AG04450 (cell line): ENCODE measurements at regions not wholly inside any gene's neighbourhood (a gene's known extent, or its start where the extent isn't known, plus 50 kb on each side); places are given as distances from the start of the nearest gene placed in this dataset.

Experiments
- CTCF ChIA-PET: fragments of 300-600, 350-600 bp; formaldehyde crosslinking; extraction: SDS; loops from one replicate; lab custom pipeline; 2022; ENCODE audit warnings: antibody characterized with exemption, inconsistent platforms; lab: Charles Lee
- POLR2A ChIA-PET: fragments of 350-600 bp; formaldehyde crosslinking; extraction: SDS; loops from one replicate; lab custom pipeline; 2021; ENCODE audit warnings: antibody characterized with exemption, inconsistent platforms; lab: Yijun Ruan, JAX
- DNase-seq: peaks from one replicate; pipeline ENCODE4 v3.0.0-alpha.2; 2011; ENCODE audit warnings: low read depth, low spot score
- H3K27ac ChIP-seq: one replicate; pipeline ENCODE4 v1.5.1; 2012; ENCODE audit warnings: low read depth, low read length, control low read depth
- H3K27me3 ChIP-seq: one replicate; pipeline ENCODE4 v1.6.0; 2012; ENCODE audit warnings: low read length; ENCODE audit not compliant: control insufficient read depth, insufficient read depth
- H3K4me3 ChIP-seq: 2 replicates; pipeline ENCODE4 v1.5.1; 2011; ENCODE audit warnings: mild to moderate bottlenecking, low read depth, low read length, control low read depth
- H3K9me3 ChIP-seq: 2 replicates; pipeline ENCODE4 v1.5.1; 2012; ENCODE audit warnings: low read length; ENCODE audit not compliant: control insufficient read depth, insufficient read depth
- TF ChIP-seq, protein P1 (sequence below): IDR thresholded peaks from 2 replicates; pipeline ENCODE4 v1.5.1; 2011; ENCODE audit warnings: low read depth, low read length, control low read depth, inconsistent platforms

DNA sequence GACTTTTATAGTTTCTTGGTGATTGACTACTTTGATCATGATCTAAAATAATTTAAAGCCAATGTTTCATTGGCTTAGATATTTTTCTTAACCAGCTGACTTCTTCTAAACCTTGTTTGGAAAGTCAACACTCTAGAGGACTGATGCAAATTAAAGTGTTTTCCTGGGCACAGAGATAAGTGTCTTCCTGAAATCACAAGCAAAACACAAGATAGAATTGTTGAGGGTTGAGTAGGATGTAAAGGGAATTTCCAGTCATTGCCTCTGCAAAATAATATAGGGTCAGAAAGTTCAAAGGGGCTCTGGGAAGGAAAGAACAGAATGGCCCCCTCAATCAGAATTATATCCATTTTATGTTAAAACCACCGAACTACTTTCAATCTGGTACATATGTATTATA, 156.3 kb upstream of the LRIG3 start:
- TF ChIP-seq, protein P1, sequence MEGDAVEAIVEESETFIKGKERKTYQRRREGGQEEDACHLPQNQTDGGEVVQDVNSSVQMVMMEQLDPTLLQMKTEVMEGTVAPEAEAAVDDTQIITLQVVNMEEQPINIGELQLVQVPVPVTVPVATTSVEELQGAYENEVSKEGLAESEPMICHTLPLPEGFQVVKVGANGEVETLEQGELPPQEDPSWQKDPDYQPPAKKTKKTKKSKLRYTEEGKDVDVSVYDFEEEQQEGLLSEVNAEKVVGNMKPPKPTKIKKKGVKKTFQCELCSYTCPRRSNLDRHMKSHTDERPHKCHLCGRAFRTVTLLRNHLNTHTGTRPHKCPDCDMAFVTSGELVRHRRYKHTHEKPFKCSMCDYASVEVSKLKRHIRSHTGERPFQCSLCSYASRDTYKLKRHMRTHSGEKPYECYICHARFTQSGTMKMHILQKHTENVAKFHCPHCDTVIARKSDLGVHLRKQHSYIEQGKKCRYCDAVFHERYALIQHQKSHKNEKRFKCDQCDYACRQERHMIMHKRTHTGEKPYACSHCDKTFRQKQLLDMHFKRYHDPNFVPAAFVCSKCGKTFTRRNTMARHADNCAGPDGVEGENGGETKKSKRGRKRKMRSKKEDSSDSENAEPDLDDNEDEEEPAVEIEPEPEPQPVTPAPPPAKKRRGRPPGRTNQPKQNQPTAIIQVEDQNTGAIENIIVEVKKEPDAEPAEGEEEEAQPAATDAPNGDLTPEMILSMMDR, result no peak
- Histone ChIP-seq H3K27ac (no peak overlapping the region), H3K27me3 (no peaks in the 10 kb centered on the region), H3K9me3 (no peaks in the 10 kb centered on the region), H3K4me3 (no peak overlapping the region)
- ChIA-PET POLR2A (no interaction called here), CTCF (interaction anchor here (1.5 to 2.0 kb wide), 2 partner anchors 10 to 37 kb away, joined by 3 to 6 read pairs; no protein-coding TSS in a partner anchor)
- no peak for DNase-seq

DNA sequence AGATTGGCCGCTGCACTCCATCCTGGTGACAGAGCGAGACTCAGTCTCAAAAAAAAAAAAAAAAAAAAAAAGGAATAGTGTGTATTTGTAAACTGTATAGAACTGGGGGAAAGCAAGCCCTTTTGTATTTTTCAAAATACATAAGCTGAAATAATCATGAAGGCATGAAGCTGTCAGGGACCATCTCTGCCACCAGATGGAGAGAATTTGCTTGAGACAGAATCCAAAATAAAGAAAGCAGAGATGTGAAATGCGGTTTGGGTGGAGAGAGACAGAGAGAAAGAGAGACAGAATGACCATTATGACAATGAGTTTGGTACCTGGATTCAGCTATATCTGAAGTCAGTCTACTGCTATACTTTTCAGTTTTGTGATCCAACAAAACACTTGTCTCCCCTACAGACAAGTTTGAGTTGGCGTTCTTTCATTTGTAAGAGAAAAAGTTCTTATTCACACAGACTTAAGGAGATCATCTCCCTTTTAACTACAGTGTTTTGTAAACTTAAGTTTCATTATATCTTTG, 155.7 kb upstream of the LRIG3 start:
- POLR2A ChIA-PET, result no interaction called here
- CTCF ChIA-PET, result interaction anchor here (0.6 to 2.0 kb wide), 2 partner anchors 11 to 24 kb away, joined by 6 to 7 read pairs; no protein-coding TSS in a partner anchor
- DNase-seq, result no peak
- TF ChIP-seq, protein P1, result peak; percentile 23; the same call in 1 of the 2 replicates
- no peaks in the 10 kb centered on the region for H3K27me3 ChIP-seq
- H3K9me3 ChIP-seq, result no peaks in the 10 kb centered on the region
- no peak overlapping the region for H3K27ac ChIP-seq
- no peak overlapping the region for H3K4me3 ChIP-seq

DNA sequence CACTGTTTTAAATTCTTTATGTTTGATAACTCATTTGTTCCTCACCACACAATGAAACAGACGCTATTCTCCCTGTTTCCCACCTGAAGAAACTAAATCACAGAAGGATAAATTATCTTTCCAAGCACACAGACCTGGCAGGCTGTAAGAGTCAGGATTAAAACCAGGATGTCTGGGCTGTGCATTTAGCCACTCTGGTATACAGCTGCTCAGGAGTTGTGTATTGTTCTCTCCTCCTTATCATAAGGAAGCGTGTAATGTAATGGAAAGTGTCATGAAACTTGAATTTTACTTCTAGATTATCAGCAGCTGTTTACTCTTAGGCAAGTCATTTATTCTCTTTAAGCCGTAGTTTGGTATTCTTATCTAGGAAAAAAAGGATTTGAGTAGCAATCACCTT, 154.8 kb upstream of the LRIG3 start:
- ChIA-PET POLR2A (no interaction called here), CTCF (no interaction called here)
- Histone ChIP-seq H3K9me3 (no peaks in the 10 kb centered on the region), H3K27ac (no peak overlapping the region), H3K27me3 (no peaks in the 10 kb centered on the region), H3K4me3 (no peak overlapping the region)
- no peak for DNase-seq
- TF ChIP-seq, protein P1, result no peak

DNA sequence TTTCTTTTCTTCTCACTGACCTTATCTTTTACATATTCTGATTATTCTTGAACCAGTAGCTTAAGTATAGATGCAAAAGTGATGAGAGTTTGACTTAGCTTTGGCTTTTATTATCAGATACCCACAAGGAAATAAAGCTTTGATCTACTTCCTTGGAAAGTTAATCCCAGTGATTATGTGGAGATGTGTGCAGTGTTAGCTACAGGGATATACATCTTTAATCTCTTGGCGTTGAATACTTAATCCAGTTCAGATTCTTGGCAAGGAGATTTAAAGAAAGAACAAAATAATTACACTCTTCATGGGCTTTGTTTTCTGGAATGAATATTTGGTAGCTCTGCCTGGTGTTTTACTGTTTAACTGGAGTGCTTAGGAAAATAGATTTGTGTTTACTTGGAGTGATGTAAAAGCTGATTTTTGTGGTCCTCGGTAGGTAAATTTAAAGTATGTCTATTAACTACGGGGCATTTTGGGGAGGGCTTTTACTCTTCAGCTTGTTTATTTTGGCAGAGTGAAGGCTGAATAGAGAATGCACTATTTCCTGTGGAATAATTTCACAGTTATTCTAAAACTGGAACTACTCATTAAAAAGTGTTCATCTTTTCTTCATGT, 150.1 kb upstream of the LRIG3 start:
- ChIA-PET POLR2A (interaction anchor here (1.2 kb wide), 1 partner anchor 29 kb away, joined by 3 read pairs; no protein-coding TSS in a partner anchor), CTCF (interaction anchor here (0.9 to 1.0 kb wide), 3 partner anchors 16 to 43 kb away, joined by 3 to 5 read pairs (median 3); no protein-coding TSS in a partner anchor)
- TF ChIP-seq, protein P1, result no peak
- no peak overlapping the region for H3K4me3 ChIP-seq
- H3K27ac ChIP-seq, result no peak overlapping the region
- no peaks in the 10 kb centered on the region for H3K9me3 ChIP-seq
- no peaks in the 10 kb centered on the region for H3K27me3 ChIP-seq
- no peak for DNase-seq

DNA sequence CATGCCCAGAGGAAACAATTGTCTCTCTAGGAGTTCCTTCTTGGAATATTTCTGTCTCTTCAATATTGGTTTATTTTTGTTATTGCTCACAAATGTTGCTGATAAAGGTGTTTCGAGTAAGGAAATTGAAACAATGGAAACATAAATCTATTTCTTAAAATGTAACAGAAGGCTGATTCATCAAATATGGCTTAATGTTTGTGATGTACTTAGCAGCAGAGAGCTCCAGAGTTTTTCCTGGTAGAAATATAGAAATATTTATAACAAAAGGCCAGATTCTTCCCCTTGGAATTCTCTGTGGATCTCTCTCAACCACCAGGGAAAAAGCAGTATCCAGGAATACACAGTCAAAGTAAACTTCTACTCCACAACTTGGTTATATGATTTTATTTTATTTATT, 149.2 kb upstream of the LRIG3 start:
- ChIA-PET CTCF (interaction anchor here (1.3 kb wide), 1 partner anchor 15 kb away, joined by 4 read pairs; no protein-coding TSS in a partner anchor), POLR2A (no interaction called here)
- no peak overlapping the region for H3K27ac ChIP-seq
- TF ChIP-seq, protein P1, result no peak
- H3K9me3 ChIP-seq, result no peaks in the 10 kb centered on the region
- DNase-seq, result no peak
- no peak overlapping the region for H3K4me3 ChIP-seq
- no peaks in the 10 kb centered on the region for H3K27me3 ChIP-seq
